Fibroblast of lung (primary cell): ENCODE measurements at regions not wholly inside any gene's neighbourhood (a gene's known extent, or its start where the extent isn't known, plus 50 kb on each side); places are given as distances from the start of the nearest gene placed in this dataset.

ENCODE experiments used
- DNase-seq, 2 donors: peaks; one replicate each; pipeline versions ENCODE4 v3.0.0 to v3.0.0-alpha.2; 2010; ENCODE audit warnings: low read depth in 2 of 2
- H2AFZ ChIP-seq: 2 replicates; pipeline ENCODE4 v1.5.1; 2012; ENCODE audit warnings: low read length, control low read depth, inconsistent platforms
- H3K27ac ChIP-seq: 2 replicates; pipeline ENCODE4 v1.5.1; 2011; ENCODE audit warnings: low read length, control low read depth; ENCODE audit not compliant: insufficient read depth
- H3K27me3 ChIP-seq: 2 replicates; pipeline ENCODE4 v1.5.1; 2011; ENCODE audit warnings: mild to moderate bottlenecking, low read length; ENCODE audit not compliant: control insufficient read depth, insufficient read depth
- H3K36me3 ChIP-seq: 2 replicates; pipeline ENCODE4 v1.5.1; 2011; ENCODE audit warnings: low read length; ENCODE audit not compliant: control insufficient read depth, insufficient read depth
- H3K4me1 ChIP-seq: 2 replicates; pipeline ENCODE4 v1.5.1; 2011; ENCODE audit warnings: low read length; ENCODE audit not compliant: control insufficient read depth, insufficient read depth; ENCODE audit errors: extremely low read depth
- H3K4me2 ChIP-seq: 2 replicates; pipeline ENCODE4 v1.5.1; 2011; ENCODE audit warnings: low read length, control low read depth; ENCODE audit not compliant: insufficient read depth; ENCODE audit errors: extremely low read depth
- H3K4me3 ChIP-seq, 4 experiments: fragments of 200-600 bp in 1 of 4; sonication (generic) in 1 of 4; replicated peaks in 1 of 4; 2 replicates each; pipeline ENCODE4 v1.5.1; 2011 to 2016; ENCODE audit warnings: low read length in 4 of 4, low read depth in 3 of 4, mild to moderate bottlenecking in 3 of 4, control low read depth in 2 of 4, inconsistent platforms in 1 of 4, mixed read lengths in 1 of 4; ENCODE audit not compliant: insufficient read depth in 1 of 4; ENCODE audit errors: control extremely low read depth in 1 of 4
- H3K79me2 ChIP-seq: 2 replicates; pipeline ENCODE4 v1.5.1; 2012; ENCODE audit warnings: mild to moderate bottlenecking, low read length, inconsistent platforms; ENCODE audit not compliant: control insufficient read depth, insufficient read depth
- H3K9ac ChIP-seq: 2 replicates; pipeline ENCODE4 v1.5.1; 2011; ENCODE audit warnings: mild to moderate bottlenecking, low read length, control low read depth; ENCODE audit not compliant: insufficient read depth
- H3K9me3 ChIP-seq: 2 replicates; pipeline ENCODE4 v1.5.1; 2012; ENCODE audit warnings: low read depth, low read length; ENCODE audit not compliant: control insufficient read depth, insufficient read depth
- H4K20me1 ChIP-seq: 2 replicates; pipeline ENCODE4 v1.5.1; 2011; ENCODE audit warnings: low read length; ENCODE audit not compliant: control insufficient read depth, insufficient read depth; ENCODE audit errors: extremely low read depth
- CTCF ChIP-seq, 2 donors: IDR thresholded peaks in 1 of 2; conservative IDR thresholded peaks in 1 of 2; 1 replicate in 1 of 2; 2 replicates in 1 of 2; pipeline ENCODE4 v1.5.1; 2011 to 2012; ENCODE audit warnings: low read length in 2 of 2, control low read depth in 1 of 2, inconsistent platforms in 1 of 2, low read depth in 1 of 2, mild to moderate bottlenecking in 1 of 2
- EZH2 ChIP-seq: IDR thresholded peaks from 2 replicates; pipeline ENCODE4 v1.5.1; 2012; ENCODE audit warnings: low read length, control low read depth, mild to moderate bottlenecking; ENCODE audit errors: missing control alignments

DNA sequence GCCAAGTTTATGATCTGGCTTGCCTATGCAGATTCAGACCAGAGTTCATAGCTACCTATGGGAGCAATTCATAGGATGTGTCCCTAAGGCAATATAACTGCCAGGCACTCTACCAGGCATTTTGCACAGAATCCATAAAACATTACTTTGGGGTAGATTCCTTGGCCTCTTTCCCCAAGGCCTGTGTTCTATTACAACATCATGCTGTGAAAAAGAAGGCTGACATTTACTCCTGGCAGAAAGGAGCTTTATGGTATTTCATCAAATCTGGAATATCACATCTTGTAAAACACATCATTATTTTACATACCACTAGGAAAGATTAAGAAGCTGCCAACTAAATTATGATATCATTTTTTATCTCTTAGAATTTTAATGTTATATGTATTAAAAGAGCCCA is 287.0 kb upstream of the MARCKS start:
- Histone ChIP-seq H2AFZ (no peak overlapping the region), H3K27ac (no peak overlapping the region), H3K4me3 (no peak overlapping the region), H3K4me2 (no peak overlapping the region), H3K36me3 (no peaks in the 10 kb centered on the region), H3K27me3 (no peaks in the 10 kb centered on the region), H3K4me1 (peaks cover 3% of the 10 kb centered on the region), H4K20me1 (no peaks in the 10 kb centered on the region), H3K9ac (no peak overlapping the region), H3K9me3 (no peaks in the 10 kb centered on the region), H3K79me2 (no peaks in the 10 kb centered on the region)
- DNase-seq, result peak in 1 of 2 donors; percentile 39
- TF ChIP-seq EZH2 (no peak), CTCF (conservative IDR thresholded peaks at IDR 0.05 in 1 of 2, IDR thresholded peaks at IDR 0.05 in 1 of 2; ENCODE audit: low read depth in 1 of 2, low read length in 2 of 2) (no peak)

- Histone ChIP-seq H4K20me1 (no peaks in the 10 kb centered on the region), H3K4me1 (peaks cover 3% of the 10 kb centered on the region), H3K4me2 (no peak overlapping the region), H3K9me3 (no peaks in the 10 kb centered on the region), H3K9ac (no peak overlapping the region), H3K27ac (no peak overlapping the region), H2AFZ (no peak overlapping the region), H3K27me3 (no peaks in the 10 kb centered on the region), H3K4me3 (no peak overlapping the region), H3K79me2 (no peaks in the 10 kb centered on the region), H3K36me3 (no peaks in the 10 kb centered on the region)
- no peak for DNase-seq
- TF ChIP-seq EZH2 (no peak), CTCF (conservative IDR thresholded peaks at IDR 0.05 in 1 of 2, IDR thresholded peaks at IDR 0.05 in 1 of 2; ENCODE audit: low read depth in 1 of 2, low read length in 2 of 2) (peak in 1 of 2 donors; percentile 21)
These were observed 286.5 kb upstream of the MARCKS start for GRCh38 chr6:113570641-113571040.

DNA sequence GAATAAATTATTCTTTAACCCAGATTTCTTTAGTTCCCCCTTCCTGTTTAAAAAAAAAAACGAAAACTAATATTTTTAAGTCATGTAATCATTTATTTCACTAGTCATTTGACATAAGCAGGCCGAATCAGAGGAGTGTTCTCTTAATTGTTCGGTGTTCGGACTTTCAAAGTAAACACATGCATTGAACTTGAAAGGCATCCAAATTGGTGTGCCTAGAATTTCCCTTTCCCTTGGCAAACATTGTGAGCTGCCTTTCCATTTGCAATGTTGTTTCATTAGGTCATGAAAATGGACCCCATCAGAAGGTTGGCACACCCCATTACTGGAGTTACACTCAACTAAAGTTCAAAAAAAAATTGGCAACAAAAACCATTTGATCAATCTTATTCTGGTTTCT is 283.0 kb upstream of the MARCKS start:
- no peaks in the 10 kb centered on the region for H4K20me1 ChIP-seq

More for the DNA sequence above, 283.0 kb upstream of the MARCKS start:
- Histone ChIP-seq H3K36me3 (no peaks in the 10 kb centered on the region), H3K4me2 (no peak overlapping the region), H3K4me3 (no peak overlapping the region), H3K9me3 (no peaks in the 10 kb centered on the region), H3K4me1 (no peaks in the 10 kb centered on the region), H3K27me3 (no peaks in the 10 kb centered on the region), H3K27ac (no peak overlapping the region), H3K79me2 (no peaks in the 10 kb centered on the region), H2AFZ (no peak overlapping the region), H3K9ac (no peak overlapping the region)
- peak in 1 of 2 donors; percentile 43 for DNase-seq
- no peak for TF ChIP-seq CTCF (conservative IDR thresholded peaks at IDR 0.05 in 1 of 2, IDR thresholded peaks at IDR 0.05 in 1 of 2; ENCODE audit: low read depth in 1 of 2, low read length in 2 of 2)
- no peak for TF ChIP-seq EZH2
